ENCODE measurements at regions not wholly inside any gene's neighbourhood (a gene's known extent, or its start where the extent isn't known, plus 50 kb on each side); places are given as distances from the start of the nearest gene placed in this dataset.
A peak's percentile ranks its signal among the peaks of the same experiment; 100 is the strongest.

DNA sequence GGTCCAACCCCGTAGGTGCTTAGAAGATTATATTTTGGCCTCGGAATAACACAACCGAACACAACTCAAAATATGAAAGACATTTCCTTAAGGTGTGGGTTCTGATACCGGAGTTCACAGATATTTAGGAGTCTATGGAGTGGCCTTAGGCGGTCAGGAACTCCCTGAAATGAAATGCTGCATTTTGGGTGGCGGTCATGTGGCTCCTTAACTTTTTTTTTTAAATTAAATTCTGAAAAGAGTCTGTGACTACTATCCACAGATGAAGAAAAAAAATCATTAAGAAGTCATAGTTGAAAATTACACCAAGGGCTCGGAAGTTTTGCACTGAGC is 290.9 kb upstream of the NFE2L3 start:
- H3K36me3 ChIP-seq (ENCODE audit: control insufficient read depth in 1 of 2, insufficient read depth in 2 of 2, low read length in 2 of 2) = no peaks in the 10 kb centered on the region
- H3K9ac ChIP-seq (ENCODE audit: low read depth in 1 of 2, low read length in 2 of 2) = no peak overlapping the region
- H3K27me3 ChIP-seq (ENCODE audit: control insufficient read depth in 1 of 2, insufficient read depth in 2 of 2, low read length in 2 of 2) = peaks cover 70 to 94% of the 10 kb centered on the region in 2 donors
- peaks cover 10 to 22% of the 10 kb centered on the region in 2 donors for H3K4me1 ChIP-seq (ENCODE audit: control insufficient read depth in 1 of 2, insufficient read depth in 2 of 2, low read length in 2 of 2)
- no peak overlapping the region for H3K4me3 ChIP-seq (ENCODE audit: low read depth in 1 of 2, low read length in 2 of 2)
- H3K9me3 ChIP-seq (ENCODE audit: control insufficient read depth in 1 of 2, low read length in 2 of 2) = peaks cover 0 to 2% of the 10 kb centered on the region in 2 donors
- H3K27ac ChIP-seq (ENCODE audit: low read depth, low read length) = no peak overlapping the region

DNA sequence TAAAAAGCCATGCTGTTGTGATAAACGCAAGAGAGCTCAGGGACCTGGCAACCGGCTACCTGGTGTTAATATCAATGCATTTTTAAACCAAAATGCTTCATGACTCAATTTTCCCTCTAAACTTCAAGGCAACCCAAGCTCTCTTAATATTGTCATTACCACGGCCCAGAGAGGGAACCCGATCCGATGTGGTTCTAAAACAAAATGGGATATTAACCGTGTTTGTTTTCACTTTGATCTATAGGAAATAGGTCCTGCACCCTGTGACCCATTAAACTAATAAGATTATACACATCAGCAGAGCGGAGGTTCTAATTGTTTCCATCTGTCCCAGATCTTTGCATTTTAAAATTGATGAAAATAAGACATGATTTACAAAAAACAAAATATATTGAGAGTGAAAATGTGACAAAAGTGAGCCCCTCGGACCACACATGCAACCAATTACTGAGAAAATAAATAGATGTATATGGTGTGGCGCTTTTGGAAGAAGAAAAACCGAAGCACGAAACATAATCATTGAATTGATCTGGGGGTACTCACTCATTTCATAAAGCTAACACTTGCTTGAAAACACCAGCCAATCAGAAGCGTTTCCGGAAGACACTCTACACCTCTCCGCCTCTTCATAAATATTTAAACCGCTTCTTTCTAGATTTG is 290.3 kb upstream of the NFE2L3 start:
- no peaks in the 10 kb centered on the region for H3K36me3 ChIP-seq (ENCODE audit: control insufficient read depth in 1 of 2, insufficient read depth in 2 of 2, low read length in 2 of 2)
- H3K9me3 ChIP-seq (ENCODE audit: control insufficient read depth in 1 of 2, low read length in 2 of 2) = peaks cover 0 to 2% of the 10 kb centered on the region in 2 donors
- H3K4me1 ChIP-seq (ENCODE audit: control insufficient read depth in 1 of 2, insufficient read depth in 2 of 2, low read length in 2 of 2) = peaks cover 7 to 16% of the 10 kb centered on the region in 2 donors
- H3K27ac ChIP-seq (ENCODE audit: low read depth, low read length) = no peak overlapping the region
- H3K9ac ChIP-seq (ENCODE audit: low read depth in 1 of 2, low read length in 2 of 2) = no peak overlapping the region
- peaks cover 67 to 94% of the 10 kb centered on the region in 2 donors for H3K27me3 ChIP-seq (ENCODE audit: control insufficient read depth in 1 of 2, insufficient read depth in 2 of 2, low read length in 2 of 2)
- peak overlapping the region; percentile 42 to 48 for H3K4me3 ChIP-seq (ENCODE audit: low read depth in 1 of 2, low read length in 2 of 2)

DNA sequence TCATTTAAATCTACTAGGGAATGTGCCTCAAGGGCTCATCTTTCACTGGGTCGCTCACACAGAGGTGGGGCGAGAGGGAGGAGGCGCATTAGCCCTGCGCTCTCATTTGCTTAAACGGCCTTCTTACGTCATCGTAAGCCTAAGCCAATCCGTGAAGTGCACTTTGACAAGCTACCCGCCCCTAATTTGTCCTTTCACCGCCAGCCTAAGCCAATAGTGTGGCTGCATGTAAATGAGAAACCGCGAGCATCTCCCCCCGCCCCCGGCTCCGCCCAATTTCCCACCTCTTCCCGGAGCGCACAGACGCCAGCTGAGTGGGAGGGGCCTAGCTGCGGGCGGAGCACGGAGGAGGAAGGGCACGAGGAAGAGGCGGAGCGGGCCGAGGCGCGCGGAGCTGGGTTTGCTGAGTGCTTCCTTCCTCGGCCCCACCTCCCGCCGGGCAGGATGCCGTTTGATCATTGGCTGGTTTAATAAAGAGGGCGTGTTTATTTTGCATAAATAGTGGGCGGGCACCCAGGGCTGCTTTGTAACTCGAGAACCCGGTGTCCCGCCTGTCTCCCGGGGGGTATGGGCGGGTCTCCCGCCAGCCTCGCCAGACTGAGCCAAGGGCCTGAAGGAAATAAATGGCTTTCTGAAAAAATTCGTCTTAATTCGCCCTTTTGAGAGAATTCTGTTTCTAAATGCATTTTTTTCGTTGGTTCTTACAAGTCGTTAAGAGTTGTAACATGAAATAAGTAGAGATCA is 289.6 kb upstream of the NFE2L3 start:
- peaks cover 0 to 2% of the 10 kb centered on the region in 2 donors for H3K9me3 ChIP-seq (ENCODE audit: control insufficient read depth in 1 of 2, low read length in 2 of 2)
- no peaks in the 10 kb centered on the region for H3K36me3 ChIP-seq (ENCODE audit: control insufficient read depth in 1 of 2, insufficient read depth in 2 of 2, low read length in 2 of 2)
- H3K27me3 ChIP-seq (ENCODE audit: control insufficient read depth in 1 of 2, insufficient read depth in 2 of 2, low read length in 2 of 2) = peaks cover 67 to 93% of the 10 kb centered on the region in 2 donors
- peaks cover 6 to 10% of the 10 kb centered on the region in 2 donors for H3K4me1 ChIP-seq (ENCODE audit: control insufficient read depth in 1 of 2, insufficient read depth in 2 of 2, low read length in 2 of 2)
- H3K9ac ChIP-seq (ENCODE audit: low read depth in 1 of 2, low read length in 2 of 2) = no peak overlapping the region
- peak overlapping the region; percentile 42 to 48 for H3K4me3 ChIP-seq (ENCODE audit: low read depth in 1 of 2, low read length in 2 of 2)
- H3K27ac ChIP-seq (ENCODE audit: low read depth, low read length) = no peak overlapping the region

DNA sequence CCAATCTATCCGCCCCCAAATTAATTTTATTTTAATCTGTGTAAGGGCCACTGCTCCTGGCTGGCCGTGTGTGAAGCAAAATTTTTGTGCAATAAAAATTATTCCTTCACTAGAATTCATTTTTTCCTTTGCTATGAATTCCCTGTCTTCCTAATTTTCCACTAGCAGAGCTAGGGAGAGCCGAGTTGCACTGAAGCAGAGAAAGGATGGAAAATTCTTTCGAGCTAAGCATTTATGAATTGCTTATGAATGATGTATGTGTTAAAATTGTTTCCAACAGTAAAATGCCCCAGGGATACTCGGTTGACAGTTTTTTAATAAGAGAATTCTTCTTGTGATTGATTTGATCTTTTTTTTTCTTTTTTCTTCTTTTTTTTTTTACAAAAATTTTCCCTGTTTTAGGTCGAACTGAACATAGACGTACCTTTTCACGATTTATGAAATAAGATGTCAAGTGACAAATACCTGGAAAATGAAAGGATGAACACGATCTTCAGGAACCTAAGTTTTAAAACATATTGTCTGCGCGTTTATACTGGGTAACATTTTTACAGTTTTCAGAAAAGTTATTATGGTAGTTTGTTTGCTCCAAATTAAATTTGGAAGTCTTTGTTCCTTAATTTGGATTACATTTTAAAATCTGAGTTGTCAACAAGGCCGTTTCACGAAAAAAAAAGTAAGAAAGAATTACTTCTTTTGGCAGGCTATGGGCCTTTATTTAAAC is 288.8 kb upstream of the NFE2L3 start:
- Histone ChIP-seq H3K4me3 (ENCODE audit: low read depth in 1 of 2, low read length in 2 of 2) (peak overlapping the region; percentile 17 to 48), H3K4me1 (ENCODE audit: control insufficient read depth in 1 of 2, insufficient read depth in 2 of 2, low read length in 2 of 2) (peaks cover 5 to 6% of the 10 kb centered on the region in 2 donors), H3K36me3 (ENCODE audit: control insufficient read depth in 1 of 2, insufficient read depth in 2 of 2, low read length in 2 of 2) (no peaks in the 10 kb centered on the region), H3K27me3 (ENCODE audit: control insufficient read depth in 1 of 2, insufficient read depth in 2 of 2, low read length in 2 of 2) (peaks cover 66 to 92% of the 10 kb centered on the region in 2 donors), H3K9me3 (ENCODE audit: control insufficient read depth in 1 of 2, low read length in 2 of 2) (peaks cover 0 to 2% of the 10 kb centered on the region in 2 donors), H3K27ac (ENCODE audit: low read depth, low read length) (no peak overlapping the region), H3K9ac (ENCODE audit: low read depth in 1 of 2, low read length in 2 of 2) (no peak overlapping the region)

DNA sequence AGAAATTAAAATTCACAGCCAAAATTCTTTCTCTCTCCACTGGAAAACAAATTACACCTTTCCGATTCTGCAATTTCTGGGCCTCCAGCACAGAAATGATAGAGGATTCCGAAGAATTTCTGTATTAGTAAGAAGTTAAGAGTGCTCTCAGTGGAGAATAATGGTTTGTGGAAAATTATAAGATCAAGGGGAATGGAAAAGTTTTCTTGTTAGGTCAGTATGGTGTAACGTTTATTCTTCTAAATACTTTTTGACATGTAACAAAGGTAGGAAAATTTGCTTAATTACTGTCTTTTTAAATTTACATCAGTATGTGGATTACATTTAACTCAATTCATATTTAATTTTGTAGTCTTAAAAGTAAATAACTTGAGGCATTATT is 288.3 kb upstream of the NFE2L3 start:
- no peak overlapping the region for H3K27ac ChIP-seq (ENCODE audit: low read depth, low read length)
- H3K9me3 ChIP-seq (ENCODE audit: control insufficient read depth in 1 of 2, low read length in 2 of 2) = peaks cover 0 to 2% of the 10 kb centered on the region in 2 donors
- no peak overlapping the region for H3K4me3 ChIP-seq (ENCODE audit: low read depth in 1 of 2, low read length in 2 of 2)
- H3K4me1 ChIP-seq (ENCODE audit: control insufficient read depth in 1 of 2, insufficient read depth in 2 of 2, low read length in 2 of 2) = peaks cover 5 to 6% of the 10 kb centered on the region in 2 donors
- H3K9ac ChIP-seq (ENCODE audit: low read depth in 1 of 2, low read length in 2 of 2) = no peak overlapping the region
- H3K27me3 ChIP-seq (ENCODE audit: control insufficient read depth in 1 of 2, insufficient read depth in 2 of 2, low read length in 2 of 2) = peaks cover 67 to 92% of the 10 kb centered on the region in 2 donors
- H3K36me3 ChIP-seq (ENCODE audit: control insufficient read depth in 1 of 2, insufficient read depth in 2 of 2, low read length in 2 of 2) = no peaks in the 10 kb centered on the region

DNA sequence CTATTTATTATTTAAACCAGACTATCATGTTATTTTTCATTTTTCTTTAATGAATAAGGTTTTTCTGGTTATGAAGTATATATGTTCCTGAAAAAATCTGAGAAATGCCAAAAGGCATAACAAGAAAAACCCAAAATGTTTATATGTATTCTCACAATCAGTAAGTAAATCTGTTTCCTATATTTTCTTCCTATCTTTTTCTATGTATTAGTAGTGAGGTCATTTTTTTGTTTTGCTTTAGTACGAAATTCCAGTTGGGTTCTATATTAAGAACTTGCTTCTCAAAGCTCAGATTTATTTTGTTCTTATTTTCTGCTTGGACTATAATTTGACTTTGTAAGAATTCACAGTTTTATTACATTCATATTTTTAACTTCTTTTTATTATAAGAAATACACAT is 287.5 kb upstream of the NFE2L3 start:
- Histone ChIP-seq H3K4me3 (ENCODE audit: low read depth in 1 of 2, low read length in 2 of 2) (no peak overlapping the region), H3K27me3 (ENCODE audit: control insufficient read depth in 1 of 2, insufficient read depth in 2 of 2, low read length in 2 of 2) (peaks cover 67 to 92% of the 10 kb centered on the region in 2 donors), H3K4me1 (ENCODE audit: control insufficient read depth in 1 of 2, insufficient read depth in 2 of 2, low read length in 2 of 2) (peaks cover 5 to 6% of the 10 kb centered on the region in 2 donors), H3K9ac (ENCODE audit: low read depth in 1 of 2, low read length in 2 of 2) (no peak overlapping the region), H3K27ac (ENCODE audit: low read depth, low read length) (no peak overlapping the region), H3K9me3 (ENCODE audit: control insufficient read depth in 1 of 2, low read length in 2 of 2) (peaks cover 0 to 2% of the 10 kb centered on the region in 2 donors), H3K36me3 (ENCODE audit: control insufficient read depth in 1 of 2, insufficient read depth in 2 of 2, low read length in 2 of 2) (no peaks in the 10 kb centered on the region)

DNA sequence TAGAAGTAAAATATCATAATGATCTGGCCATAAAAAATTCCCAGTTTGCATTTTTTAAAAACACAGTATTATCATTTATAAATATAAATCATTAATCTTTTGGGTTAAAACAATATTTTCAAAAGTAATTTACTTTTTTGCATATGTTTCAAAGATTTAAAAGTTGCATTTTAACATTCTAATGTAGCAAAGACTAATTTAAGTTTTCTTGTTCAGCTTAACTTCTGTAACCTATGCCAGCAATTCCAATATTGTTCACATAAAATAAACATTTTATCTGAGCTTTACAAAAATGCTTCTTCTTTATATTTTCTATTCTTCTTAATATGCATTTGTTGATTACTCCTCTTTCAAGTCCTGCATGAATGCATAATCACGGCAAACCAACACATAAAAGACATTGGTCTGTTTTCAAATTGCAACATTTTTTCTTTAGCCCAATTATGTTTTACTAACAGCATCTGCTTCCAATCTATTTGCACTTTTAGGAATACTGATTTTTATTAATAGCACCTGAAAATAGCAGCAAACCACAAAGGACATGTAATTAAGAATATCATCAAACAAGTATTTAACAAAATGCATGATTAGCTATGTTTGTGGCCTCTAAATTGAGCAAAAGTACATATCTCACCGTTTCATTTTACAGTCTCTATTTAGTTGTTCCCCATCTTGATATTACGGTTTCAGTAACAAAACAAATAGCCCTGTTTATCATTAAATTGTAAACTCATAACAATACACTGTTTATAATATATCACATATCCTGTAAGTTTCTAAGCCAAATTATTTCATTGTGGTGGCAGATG is 286.9 kb upstream of the NFE2L3 start:
- Histone ChIP-seq H3K9me3 (ENCODE audit: control insufficient read depth in 1 of 2, low read length in 2 of 2) (peaks cover 0 to 2% of the 10 kb centered on the region in 2 donors), H3K36me3 (ENCODE audit: control insufficient read depth in 1 of 2, insufficient read depth in 2 of 2, low read length in 2 of 2) (no peaks in the 10 kb centered on the region), H3K27ac (ENCODE audit: low read depth, low read length) (no peak overlapping the region), H3K9ac (ENCODE audit: low read depth in 1 of 2, low read length in 2 of 2) (no peak overlapping the region), H3K4me1 (ENCODE audit: control insufficient read depth in 1 of 2, insufficient read depth in 2 of 2, low read length in 2 of 2) (peaks cover 5 to 6% of the 10 kb centered on the region in 2 donors), H3K27me3 (ENCODE audit: control insufficient read depth in 1 of 2, insufficient read depth in 2 of 2, low read length in 2 of 2) (peaks cover 62 to 92% of the 10 kb centered on the region in 2 donors), H3K4me3 (ENCODE audit: low read depth in 1 of 2, low read length in 2 of 2) (no peak overlapping the region)

DNA sequence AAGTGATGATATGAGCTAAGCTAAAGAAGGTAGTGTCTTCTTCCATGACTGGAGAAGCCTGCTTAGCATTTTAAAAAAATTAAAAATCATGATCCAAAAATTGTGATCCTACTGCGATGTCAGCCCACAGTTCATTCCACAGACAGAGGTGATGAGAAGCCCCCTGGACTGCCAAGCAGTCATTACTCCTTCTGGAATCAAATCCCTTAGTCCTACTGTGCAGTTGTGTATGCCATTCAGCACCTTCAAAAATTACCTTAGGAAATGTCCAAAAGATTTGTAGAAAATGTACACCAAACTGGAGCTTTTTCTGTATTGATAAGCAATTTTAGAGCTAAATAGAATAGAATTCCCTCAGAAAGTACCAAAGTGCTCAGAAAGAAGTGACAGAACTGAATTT is 283.5 kb upstream of the NFE2L3 start:
- Histone ChIP-seq H3K27me3 (ENCODE audit: control insufficient read depth in 1 of 2, insufficient read depth in 2 of 2, low read length in 2 of 2) (peaks cover 45 to 85% of the 10 kb centered on the region in 2 donors), H3K4me3 (ENCODE audit: low read depth in 1 of 2, low read length in 2 of 2) (no peak overlapping the region), H3K4me1 (ENCODE audit: control insufficient read depth in 1 of 2, insufficient read depth in 2 of 2, low read length in 2 of 2) (no peaks in the 10 kb centered on the region), H3K36me3 (ENCODE audit: control insufficient read depth in 1 of 2, insufficient read depth in 2 of 2, low read length in 2 of 2) (no peaks in the 10 kb centered on the region), H3K9me3 (ENCODE audit: control insufficient read depth in 1 of 2, low read length in 2 of 2) (no peaks in the 10 kb centered on the region), H3K27ac (ENCODE audit: low read depth, low read length) (no peak overlapping the region), H3K9ac (ENCODE audit: low read depth in 1 of 2, low read length in 2 of 2) (no peak overlapping the region)

DNA sequence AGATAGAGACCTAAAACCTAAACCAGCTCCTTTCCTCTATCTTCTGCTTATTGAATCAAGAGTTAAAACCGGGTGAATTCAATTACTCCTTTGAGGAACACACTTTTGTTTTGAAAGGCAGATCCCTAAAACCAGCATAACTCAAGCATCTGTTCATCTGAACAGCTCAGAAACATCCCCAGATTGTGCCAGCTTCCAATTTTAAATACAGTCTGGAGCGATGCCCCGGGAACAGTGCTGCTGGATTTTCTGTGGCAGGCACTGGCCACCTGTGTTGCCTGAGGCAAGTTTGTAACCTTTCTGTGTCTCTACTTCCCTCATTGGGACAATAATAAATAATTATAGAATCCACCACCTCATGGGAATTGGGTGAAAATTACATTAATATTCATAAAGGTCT is 281.4 kb upstream of the NFE2L3 start:
- H3K27me3 ChIP-seq (ENCODE audit: control insufficient read depth in 1 of 2, insufficient read depth in 2 of 2, low read length in 2 of 2) = peaks cover 39 to 85% of the 10 kb centered on the region in 2 donors
- H3K4me1 ChIP-seq (ENCODE audit: control insufficient read depth in 1 of 2, insufficient read depth in 2 of 2, low read length in 2 of 2) = no peaks in the 10 kb centered on the region
- no peak overlapping the region for H3K4me3 ChIP-seq (ENCODE audit: low read depth in 1 of 2, low read length in 2 of 2)
- H3K36me3 ChIP-seq (ENCODE audit: control insufficient read depth in 1 of 2, insufficient read depth in 2 of 2, low read length in 2 of 2) = no peaks in the 10 kb centered on the region
- no peak overlapping the region for H3K27ac ChIP-seq (ENCODE audit: low read depth, low read length)
- H3K9ac ChIP-seq (ENCODE audit: low read depth in 1 of 2, low read length in 2 of 2) = no peak overlapping the region
- no peaks in the 10 kb centered on the region for H3K9me3 ChIP-seq (ENCODE audit: control insufficient read depth in 1 of 2, low read length in 2 of 2)
